DMS153 (cell line): ENCODE measurements at regions not wholly inside any gene's neighbourhood (a gene's known extent, or its start where the extent isn't known, plus 50 kb on each side); places are given as distances from the start of the nearest gene placed in this dataset.
"Not testable (repeated sequence)": the region's sequence is repeated elsewhere in the genome, so short reads cannot be mapped to it uniquely, and the experiment has no call there.

Experiments used
- DNase-seq: peaks from one replicate; lab custom pipeline; 2025; lab: John Stamatoyannopoulos, UW

DNA sequence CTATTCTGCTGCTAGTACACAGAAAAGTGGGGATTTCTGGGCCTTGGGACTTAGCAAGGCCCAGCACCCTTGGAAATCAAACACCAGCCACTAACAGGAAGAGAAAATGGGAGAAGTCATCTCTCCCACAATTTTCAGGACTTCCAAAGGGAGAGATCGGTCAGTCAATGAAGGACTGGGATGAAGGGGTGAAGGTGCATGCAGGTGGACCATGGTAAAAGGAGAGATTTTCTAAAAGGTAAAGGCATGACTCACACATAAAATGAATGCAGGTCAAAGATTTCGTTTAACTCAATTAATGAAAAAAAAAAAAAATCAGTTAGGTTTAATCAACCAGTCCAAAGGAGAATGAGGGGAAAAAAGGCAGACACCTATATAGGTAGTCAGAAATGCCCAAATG is 176.4 kb upstream of the PROK2 start:
- no peak for DNase-seq

DNA sequence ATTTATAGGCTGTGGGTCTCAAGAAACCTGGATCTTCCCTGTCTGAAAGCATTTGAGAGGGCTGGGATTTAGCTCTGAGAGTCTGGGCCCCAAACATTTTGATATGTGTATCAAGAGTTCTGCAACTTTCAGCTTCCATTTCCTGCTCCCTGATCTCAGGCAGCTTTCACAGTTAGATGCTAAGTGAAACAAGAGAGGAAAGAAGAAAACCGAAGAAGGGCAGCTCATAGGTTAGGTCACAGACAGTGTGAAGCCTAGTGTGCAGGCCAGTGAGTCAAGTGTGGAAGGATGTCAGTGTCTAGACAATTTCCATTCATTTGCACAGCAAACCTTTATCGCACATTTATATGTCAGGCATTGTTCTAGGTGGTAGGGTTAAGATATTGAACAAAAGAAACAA is 173.6 kb upstream of the PROK2 start:
- DNase-seq: no peak

DNA sequence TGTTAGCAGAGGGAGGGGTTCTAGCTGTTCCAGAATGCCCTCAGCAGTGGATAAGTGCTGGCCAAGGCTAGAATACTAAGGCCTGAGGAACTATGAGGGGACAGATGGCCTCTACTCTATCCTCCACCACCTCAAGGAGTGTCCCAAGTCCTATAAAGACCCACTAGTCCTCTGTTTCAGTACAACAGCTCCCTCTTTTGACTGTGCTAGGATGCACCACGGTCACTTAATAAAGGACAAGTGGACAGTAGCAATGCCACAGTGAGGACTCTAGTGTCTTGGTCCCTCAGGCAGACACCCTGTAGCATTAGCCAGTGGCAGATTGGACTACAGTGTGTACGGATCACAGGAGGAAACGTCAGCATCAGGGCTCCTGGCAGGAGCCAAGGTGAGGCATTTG is 171.8 kb upstream of the PROK2 start:
- DNase-seq: no peak

- no peak for DNase-seq
Measured at GRCh38 chr3:71956069-71956340, 171.1 kb upstream of the PROK2 start.

DNA sequence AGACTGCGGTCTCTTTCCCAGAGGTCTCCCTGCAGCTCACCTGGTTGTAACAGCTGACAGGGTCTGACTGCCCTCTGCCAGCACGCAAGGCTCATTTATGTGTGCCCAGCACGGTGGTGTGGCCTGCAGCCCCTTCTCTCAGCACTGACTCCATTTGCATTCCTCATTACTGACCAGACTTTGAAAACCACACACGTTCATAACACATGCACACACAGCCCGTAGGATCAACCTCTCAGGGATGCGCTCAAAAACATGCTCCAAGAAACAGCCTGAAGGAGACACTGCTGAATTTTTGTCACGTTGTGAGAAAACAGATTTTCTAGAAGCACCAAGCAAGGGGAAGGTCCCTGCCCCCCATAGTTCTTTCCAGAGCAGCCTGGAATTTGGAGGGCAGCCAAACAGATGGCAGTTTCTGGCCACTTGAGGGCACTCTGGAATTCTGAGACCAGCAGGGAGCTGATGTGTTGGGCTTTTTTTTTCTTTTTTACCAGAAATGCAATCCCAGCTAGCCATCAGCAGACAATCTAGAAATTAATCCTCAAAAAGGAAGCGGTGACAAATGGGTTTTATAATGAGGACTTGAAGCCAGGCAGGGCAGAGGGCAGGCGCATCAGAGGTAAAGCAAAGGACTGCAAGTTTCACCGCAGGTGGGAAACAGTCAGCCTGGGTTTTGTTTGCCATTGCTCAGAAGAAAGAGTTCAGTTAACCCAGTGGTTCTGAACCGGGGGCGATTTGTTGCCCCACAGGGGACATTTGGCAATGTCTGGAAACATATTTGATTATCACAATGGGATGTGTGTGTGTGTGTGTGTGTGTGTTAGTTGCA is 170.5 kb upstream of the PROK2 start:
- no peak for DNase-seq

GRCh38 chr3:71951842-71952241 is 166.9 kb upstream of the PROK2 start:
- no peak for DNase-seq

DNA sequence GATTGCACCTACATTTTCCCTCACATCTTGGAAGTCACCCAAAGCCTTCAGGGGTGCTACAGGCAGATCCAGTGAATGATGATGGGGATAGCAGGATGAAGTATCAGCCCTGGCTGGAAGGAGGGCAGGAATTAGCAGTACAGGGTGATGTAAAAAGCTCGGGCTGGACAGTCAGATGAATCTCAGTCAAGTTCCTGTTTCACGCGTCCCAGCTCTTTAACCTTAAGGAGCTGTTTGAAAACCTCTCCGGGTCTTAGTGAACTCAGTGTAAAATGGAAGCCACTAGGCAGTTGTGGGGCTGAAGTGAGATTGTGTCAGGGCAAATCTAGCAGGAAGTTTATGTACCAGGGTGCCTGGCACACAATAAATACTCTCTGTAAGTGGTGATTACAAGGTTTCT is 166.4 kb upstream of the PROK2 start:
- no peak for DNase-seq

GRCh38 chr3:71949442-71949841 is 164.5 kb upstream of the PROK2 start:
- DNase-seq: no peak

- peak; percentile 44 for DNase-seq
Measured at GRCh38 chr3:71944482-71945065, 159.6 kb upstream of the PROK2 start.

DNA sequence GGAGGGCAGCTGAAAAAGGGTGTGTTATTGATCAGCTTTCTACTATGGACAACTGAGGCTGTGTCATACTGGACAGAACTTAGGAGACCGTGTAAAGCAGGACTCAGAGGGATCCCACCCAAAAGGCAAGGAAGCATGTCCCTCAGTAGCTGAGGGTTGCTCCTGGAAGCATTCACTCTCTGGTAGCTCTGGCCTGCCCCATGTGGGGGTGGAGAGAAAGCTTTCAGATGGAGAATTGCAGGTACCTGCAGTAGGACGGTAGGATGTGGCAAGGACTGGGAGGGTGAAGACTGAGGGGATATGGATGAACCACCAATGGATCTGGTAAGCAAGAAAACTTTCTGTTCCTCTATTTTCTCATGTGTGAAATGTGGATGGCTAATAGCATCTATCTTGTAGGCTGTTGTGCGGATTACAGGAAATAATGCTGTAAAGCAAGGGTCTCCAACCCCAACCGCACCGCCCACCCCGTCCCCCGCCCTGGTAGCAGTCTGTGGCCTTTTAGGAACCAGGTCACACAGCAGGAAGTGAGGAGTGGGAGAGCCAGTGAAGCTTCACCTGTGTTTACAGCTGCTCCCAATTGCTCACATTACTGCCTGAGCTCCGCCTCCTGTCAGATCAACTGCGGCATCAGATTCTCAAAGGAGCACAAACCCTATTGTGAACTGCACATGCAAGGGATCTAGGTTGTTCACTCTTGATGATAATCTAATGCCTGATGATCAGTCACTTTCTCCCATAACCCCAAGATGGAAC is 157.7 kb upstream of the PROK2 start:
- DNase-seq: peak; percentile 17

- no peak for DNase-seq
Measured at GRCh38 chr3:71940486-71940885, 155.5 kb upstream of the PROK2 start.

DNA sequence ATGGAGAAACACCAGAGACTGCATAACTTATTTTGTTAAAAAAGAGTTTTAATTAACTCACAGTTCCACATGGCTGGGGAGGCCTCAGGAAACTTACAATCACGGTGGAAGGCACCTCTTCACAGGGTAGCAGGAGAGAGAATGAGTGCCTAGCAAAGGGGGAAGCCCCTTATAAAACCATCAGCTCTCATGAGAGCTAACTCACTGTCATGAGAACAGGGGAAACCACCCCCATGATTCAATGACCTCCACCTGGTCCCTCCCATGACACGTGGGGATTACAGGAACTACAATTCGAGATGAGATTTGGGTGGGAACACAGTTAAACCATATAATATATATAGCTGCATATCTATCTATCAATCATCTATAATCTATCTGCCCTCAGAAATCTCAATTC is 153.1 kb upstream of the PROK2 start:
- DNase-seq: not testable (repeated sequence)

DNA sequence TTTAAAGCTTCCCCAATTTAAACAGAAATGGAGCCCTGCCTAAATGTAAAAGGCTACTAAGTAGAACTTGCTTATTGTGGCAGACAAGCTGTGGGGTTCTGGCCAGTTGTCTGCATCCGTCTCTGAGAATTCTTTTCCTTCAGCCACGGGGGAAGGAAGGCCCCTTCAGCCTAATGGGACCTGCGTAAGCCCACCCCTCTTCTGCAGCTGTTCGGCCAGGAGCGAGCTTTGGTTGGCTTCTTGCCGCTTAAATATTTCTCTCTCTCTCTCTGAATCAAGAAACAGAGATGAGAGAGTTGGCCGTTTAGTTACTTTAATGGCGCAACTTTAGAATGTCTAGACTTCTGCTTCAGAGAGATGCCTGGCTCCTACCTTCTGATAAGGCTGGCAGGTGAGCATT is 151.7 kb upstream of the PROK2 start:
- no peak for DNase-seq

- DNase-seq: no peak
Measured at GRCh38 chr3:71934520-71935270, 149.7 kb upstream of the PROK2 start.

DNA sequence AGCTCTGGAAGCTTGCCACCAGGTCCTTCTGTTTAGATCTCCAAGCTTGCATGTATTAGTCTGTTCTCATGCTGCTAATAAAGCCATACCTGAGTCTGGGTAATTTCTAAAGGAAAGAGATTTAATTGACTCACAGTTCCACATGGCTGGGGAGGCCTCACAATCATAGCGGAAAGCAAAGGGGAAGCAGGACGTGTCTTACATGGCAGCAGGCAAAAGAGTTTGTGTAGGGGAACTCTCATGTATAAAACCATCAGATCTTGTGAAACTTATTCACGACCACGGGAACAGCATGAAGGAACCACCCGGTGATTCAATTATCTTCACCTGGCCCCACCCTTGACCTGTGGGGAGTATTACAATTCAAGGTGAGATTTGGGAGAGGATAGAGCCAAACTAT is 147.0 kb upstream of the PROK2 start:
- DNase-seq: no peak

- peak; percentile 11 for DNase-seq
Measured at GRCh38 chr3:71930056-71930991, 145.4 kb upstream of the PROK2 start.

DNA sequence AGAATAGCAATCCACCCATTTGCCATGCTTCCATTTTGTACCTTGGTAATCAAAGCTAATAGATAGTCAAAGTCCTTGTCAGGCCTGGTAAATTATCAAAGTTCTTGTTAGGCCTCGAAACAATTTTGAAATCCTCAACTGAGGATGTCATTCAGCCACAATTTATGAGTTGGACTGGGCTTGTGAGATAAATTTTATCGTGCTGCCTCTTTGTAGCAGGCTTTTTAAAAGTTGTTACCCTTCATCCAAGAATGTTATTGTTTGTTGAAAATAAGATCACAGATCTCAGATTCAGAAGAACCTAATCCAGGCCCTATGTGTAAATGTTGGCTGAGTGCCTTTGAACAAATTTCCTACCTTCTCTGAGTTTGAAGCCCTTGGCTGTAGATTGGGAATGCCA is 143.3 kb upstream of the PROK2 start:
- DNase-seq: no peak

- DNase-seq: no peak
Measured at GRCh38 chr3:71927505-71928066, 142.6 kb upstream of the PROK2 start.

- DNase-seq: no peak
Measured at GRCh38 chr3:71926616-71927015, 141.7 kb upstream of the PROK2 start.

- DNase-seq: peak; percentile 65
Measured at GRCh38 chr3:71926262-71926600, 141.3 kb upstream of the PROK2 start.
